DMS114 treated with DMSO at 0.1 percent for 48 hours (cell line): ENCODE measurements at regions not wholly inside any gene's neighbourhood (a gene's known extent, or its start where the extent isn't known, plus 50 kb on each side); places are given as distances from the start of the nearest gene placed in this dataset.
"Not testable (repeated sequence)": the region's sequence is repeated elsewhere in the genome, so short reads cannot be mapped to it uniquely, and the experiment has no call there.

ENCODE experiments used
- DNase-seq: peaks from one replicate; lab custom pipeline; 2025; ENCODE audit not compliant: unreplicated experiment; lab: John Stamatoyannopoulos, UW

GRCh38 chr14:83919675-83920074, 1610.3 kb upstream of the FLRT2 start:
- not testable (repeated sequence) for DNase-seq

- no peak for DNase-seq
These were observed 1606.1 kb upstream of the FLRT2 start for GRCh38 chr14:83923842-83924241.

GRCh38 chr14:83924259-83924658, 1605.7 kb upstream of the FLRT2 start:
- no peak for DNase-seq

GRCh38 chr14:83940253-83940652, 1589.7 kb upstream of the FLRT2 start:
- no peak for DNase-seq

GRCh38 chr14:83958359-83958758, 1571.6 kb upstream of the FLRT2 start:
- DNase-seq: no peak

GRCh38 chr14:83960832-83961512, 1569.0 kb upstream of the FLRT2 start:
- no peak for DNase-seq

GRCh38 chr14:83969998-83970397, 1559.9 kb upstream of the FLRT2 start:
- no peak for DNase-seq

GRCh38 chr14:83972631-83973030, 1557.3 kb upstream of the FLRT2 start:
- DNase-seq: no peak

- DNase-seq: no peak
These were observed 1555.2 kb upstream of the FLRT2 start for GRCh38 chr14:83974647-83975163.

GRCh38 chr14:83975435-83975834, 1554.5 kb upstream of the FLRT2 start:
- DNase-seq: no peak

- no peak for DNase-seq
These were observed 1553.8 kb upstream of the FLRT2 start for GRCh38 chr14:83975841-83976770.

GRCh38 chr14:83977583-83977982, 1552.4 kb upstream of the FLRT2 start:
- no peak for DNase-seq

GRCh38 chr14:83981676-83982258, 1548.2 kb upstream of the FLRT2 start:
- DNase-seq: not testable (repeated sequence)

- no peak for DNase-seq
These were observed 1541.7 kb upstream of the FLRT2 start for GRCh38 chr14:83988275-83988674.

GRCh38 chr14:83991666-83992065, 1538.3 kb upstream of the FLRT2 start:
- no peak for DNase-seq

GRCh38 chr14:83992857-83993256, 1537.1 kb upstream of the FLRT2 start:
- no peak for DNase-seq

- DNase-seq: no peak
These were observed 1536.4 kb upstream of the FLRT2 start for GRCh38 chr14:83993545-83993944.

GRCh38 chr14:83994020-83994419, 1535.9 kb upstream of the FLRT2 start:
- no peak for DNase-seq

- no peak for DNase-seq
These were observed 1528.9 kb upstream of the FLRT2 start for GRCh38 chr14:84001023-84001422.

GRCh38 chr14:84003346-84003745, 1526.6 kb upstream of the FLRT2 start:
- DNase-seq: no peak

- no peak for DNase-seq
These were observed 1523.2 kb upstream of the FLRT2 start for GRCh38 chr14:84006643-84007155.
